Dermis microvascular lymphatic vessel endothelial cell (primary cell): ENCODE measurements at regions not wholly inside any gene's neighbourhood (a gene's known extent, or its start where the extent isn't known, plus 50 kb on each side); places are given as distances from the start of the nearest gene placed in this dataset.
"Not testable (repeated sequence)": the region's sequence is repeated elsewhere in the genome, so short reads cannot be mapped to it uniquely, and the experiment has no call there.

Source experiments
- DNase-seq, 2 donors: peaks; one replicate each; pipeline versions ENCODE4 v3.0.0 to v3.0.0-alpha.2; 2010; ENCODE audit warnings: low read depth in 2 of 2

- no peak for DNase-seq
Measured at GRCh38 chr5:82499725-82500244, 221.6 kb upstream of the RPS23 start.

GRCh38 chr5:82497242-82497641, 219.1 kb upstream of the RPS23 start:
- no peak for DNase-seq

GRCh38 chr5:82494942-82495341, 216.8 kb upstream of the RPS23 start:
- DNase-seq: peak; percentile 16 to 36

- no peak for DNase-seq
Measured at GRCh38 chr5:82493221-82493620, 215.1 kb upstream of the RPS23 start.

- DNase-seq: no peak
Measured at GRCh38 chr5:82491397-82491796, 213.2 kb upstream of the RPS23 start.

GRCh38 chr5:82489683-82490082, 211.5 kb upstream of the RPS23 start:
- no peak for DNase-seq

- DNase-seq: no peak
Measured at GRCh38 chr5:82487131-82487530, 209.0 kb upstream of the RPS23 start.

- DNase-seq: no peak
Measured at GRCh38 chr5:82480331-82480730, 202.2 kb upstream of the RPS23 start.

GRCh38 chr5:82476155-82476554, 198.0 kb upstream of the RPS23 start:
- DNase-seq: no peak

- DNase-seq: no peak
Measured at GRCh38 chr5:82473262-82473661, 195.1 kb upstream of the RPS23 start.

- no peak for DNase-seq
Measured at GRCh38 chr5:82470185-82470994, 192.2 kb upstream of the RPS23 start.

GRCh38 chr5:82466986-82467561, 188.9 kb upstream of the RPS23 start:
- DNase-seq: no peak

- no peak for DNase-seq
Measured at GRCh38 chr5:82465235-82465634, 187.1 kb upstream of the RPS23 start.

GRCh38 chr5:82459626-82460025, 181.5 kb upstream of the RPS23 start:
- DNase-seq: no peak

GRCh38 chr5:82455317-82455716, 177.2 kb upstream of the RPS23 start:
- not testable (repeated sequence) for DNase-seq

GRCh38 chr5:82448374-82448773, 170.2 kb upstream of the RPS23 start:
- no peak for DNase-seq

- DNase-seq: no peak
Measured at GRCh38 chr5:82447913-82448312, 169.8 kb upstream of the RPS23 start.

- no peak for DNase-seq
Measured at GRCh38 chr5:82446809-82447208, 168.7 kb upstream of the RPS23 start.

- no peak for DNase-seq
Measured at GRCh38 chr5:82445726-82446335, 167.7 kb upstream of the RPS23 start.

- DNase-seq: no peak
Measured at GRCh38 chr5:82439750-82440445, 161.7 kb upstream of the RPS23 start.

- DNase-seq: not testable (repeated sequence)
Measured at GRCh38 chr5:82437565-82437964, 159.4 kb upstream of the RPS23 start.

GRCh38 chr5:82436291-82436690, 158.1 kb upstream of the RPS23 start:
- DNase-seq: no peak
